HG02763 (cell line): ENCODE measurements at regions not wholly inside any gene's neighbourhood (a gene's known extent, or its start where the extent isn't known, plus 50 kb on each side); places are given as distances from the start of the nearest gene placed in this dataset.

Experiments
- ATAC-seq: cut with Tn5 transposase; IDR thresholded peaks from one replicate; pipeline ENCODE4 v1.9.1; 2021; ENCODE audit warnings: mild to moderate bottlenecking, moderate library complexity; ENCODE audit not compliant: unreplicated experiment

- no peak for ATAC-seq
Measured at GRCh38 chr18:51514128-51514527, 316.6 kb upstream of the MEX3C start.

- no peak for ATAC-seq
Measured at GRCh38 chr18:51516478-51517038, 319.1 kb upstream of the MEX3C start.

- no peak for ATAC-seq
Measured at GRCh38 chr18:51519571-51519970, 322.1 kb upstream of the MEX3C start.

- no peak for ATAC-seq
Measured at GRCh38 chr18:51520676-51521180, 323.2 kb upstream of the MEX3C start.

- no peak for ATAC-seq
Measured at GRCh38 chr18:51522338-51522737, 324.9 kb upstream of the MEX3C start.

- ATAC-seq = no peak
Measured at GRCh38 chr18:51522821-51523220, 325.3 kb upstream of the MEX3C start.

- ATAC-seq = no peak
Measured at GRCh38 chr18:51523671-51524070, 326.2 kb upstream of the MEX3C start.

- ATAC-seq = no peak
Measured at GRCh38 chr18:51525453-51526225, 328.2 kb upstream of the MEX3C start.

GRCh38 chr18:51527826-51528225 is 330.3 kb upstream of the MEX3C start:
- no peak for ATAC-seq

GRCh38 chr18:51531501-51531900 is 334.0 kb upstream of the MEX3C start:
- ATAC-seq = no peak

- peak; percentile 96 for ATAC-seq
Measured at GRCh38 chr18:51537487-51537886, 340.0 kb upstream of the MEX3C start.

GRCh38 chr18:51540562-51540961 is 343.1 kb upstream of the MEX3C start:
- no peak for ATAC-seq

GRCh38 chr18:51541230-51541629 is 343.7 kb upstream of the MEX3C start:
- ATAC-seq = no peak

- no peak for ATAC-seq
Measured at GRCh38 chr18:51543658-51544155, 346.2 kb upstream of the MEX3C start.

- ATAC-seq = no peak
Measured at GRCh38 chr18:51545446-51545845, 348.0 kb upstream of the MEX3C start.

GRCh38 chr18:51559198-51559901 is 361.9 kb upstream of the MEX3C start:
- ATAC-seq = no peak

- ATAC-seq = no peak
Measured at GRCh38 chr18:51559902-51560287, 362.4 kb upstream of the MEX3C start.

- no peak for ATAC-seq
Measured at GRCh38 chr18:51561821-51562220, 364.3 kb upstream of the MEX3C start.

GRCh38 chr18:51562866-51563265 is 365.4 kb upstream of the MEX3C start:
- no peak for ATAC-seq

- ATAC-seq = no peak
Measured at GRCh38 chr18:51563396-51563795, 365.9 kb upstream of the MEX3C start.

GRCh38 chr18:51568151-51568550 is 370.7 kb upstream of the MEX3C start:
- no peak for ATAC-seq

- no peak for ATAC-seq
Measured at GRCh38 chr18:51569153-51569552, 371.7 kb upstream of the MEX3C start.
